HCT116 (cell line): ENCODE measurements at regions not wholly inside any gene's neighbourhood (a gene's known extent, or its start where the extent isn't known, plus 50 kb on each side); places are given as distances from the start of the nearest gene placed in this dataset.

Source experiments
- CEBPB ChIP-seq: IDR thresholded peaks from 2 replicates; pipeline ENCODE4 v1.6.1; 2012; ENCODE audit warnings: low read depth
- ELF1 ChIP-seq: IDR thresholded peaks from 2 replicates; pipeline ENCODE4 v1.6.1; 2012; ENCODE audit warnings: low read depth, borderline replicate concordance
- EZH2 ChIP-seq: fragments of 200-600 bp; sonication (generic); IDR thresholded peaks from 2 replicates; pipeline ENCODE4 v1.6.1; 2017; ENCODE audit warnings: antibody characterized with exemption, mixed run types
- FOSL1 ChIP-seq: IDR thresholded peaks from 2 replicates; pipeline ENCODE4 v1.6.1; 2012; ENCODE audit warnings: low read depth
- JUND ChIP-seq: IDR thresholded peaks from 2 replicates; pipeline ENCODE4 v1.6.1; 2012
- POLR2A ChIP-seq: IDR thresholded peaks from 2 replicates; pipeline ENCODE4 v1.7.0; 2011; ENCODE audit warnings: borderline replicate concordance; ENCODE audit not compliant: insufficient read depth, insufficient read length; ENCODE audit errors: extremely low read depth
- POLR2AphosphoS5 ChIP-seq: IDR thresholded peaks from 2 replicates; pipeline ENCODE4 v1.6.1; 2011; ENCODE audit warnings: mild to moderate bottlenecking, low read depth, low read length, moderate library complexity
- SRF ChIP-seq: IDR thresholded peaks from 2 replicates; pipeline ENCODE4 v1.6.1; 2012; ENCODE audit warnings: low read depth
- ZNF274 ChIP-seq: fragments of 200-500 bp; sonication (Bioruptor generic); IDR thresholded peaks from 2 replicates; pipeline ENCODE4 v1.6.1; 2014; ENCODE audit warnings: mild to moderate bottlenecking, low read depth, low read length, inconsistent platforms
- TF ChIP-seq, protein P1 (sequence below), 3 experiments: fragments of 200-600 bp in 1 of 3; sonication (generic) in 1 of 3; IDR thresholded peaks in 2 of 3; conservative IDR thresholded peaks in 1 of 3; 2 replicates each; pipeline ENCODE4 v1.5.1; 2012 to 2017; ENCODE audit warnings: low read depth in 2 of 3, low read length in 2 of 3, antibody characterized with exemption in 1 of 3, borderline replicate concordance in 1 of 3, control low read depth in 1 of 3, mild to moderate bottlenecking in 1 of 3, mixed read lengths in 1 of 3, mixed run types in 1 of 3, moderate library complexity in 1 of 3; ENCODE audit not compliant: insufficient read depth in 1 of 3
- TF ChIP-seq, protein P2 (sequence below): IDR thresholded peaks from 2 replicates; pipeline ENCODE4 v1.6.1; 2012

DNA sequence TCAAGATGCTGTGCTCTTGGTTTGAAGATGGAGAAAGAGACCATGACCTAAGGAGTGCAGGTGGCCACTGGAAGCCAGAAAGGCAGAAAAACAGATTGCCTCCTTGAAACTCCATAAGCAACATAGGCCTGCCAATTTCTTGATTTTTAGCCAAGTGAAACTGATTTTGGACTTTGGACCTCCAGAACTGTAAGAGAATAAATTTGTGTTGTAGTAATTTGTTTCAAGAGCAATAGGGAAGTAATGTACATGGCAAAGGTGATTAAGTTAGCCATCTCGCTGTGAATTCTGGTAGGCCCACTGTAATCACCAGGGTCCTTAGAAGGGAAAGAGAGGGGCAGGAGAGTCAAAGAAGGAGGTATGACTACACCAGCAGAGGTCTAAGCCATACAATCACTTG, 238.8 kb downstream of the CNTN3 start:
- TF ChIP-seq ZNF274 (no peak), JUND (no peak), EZH2 (no peak), POLR2AphosphoS5 (no peak), POLR2A (no peak), FOSL1 (no peak), ELF1 (no peak), CEBPB (no peak), SRF (no peak)
- TF ChIP-seq, protein P1, sequence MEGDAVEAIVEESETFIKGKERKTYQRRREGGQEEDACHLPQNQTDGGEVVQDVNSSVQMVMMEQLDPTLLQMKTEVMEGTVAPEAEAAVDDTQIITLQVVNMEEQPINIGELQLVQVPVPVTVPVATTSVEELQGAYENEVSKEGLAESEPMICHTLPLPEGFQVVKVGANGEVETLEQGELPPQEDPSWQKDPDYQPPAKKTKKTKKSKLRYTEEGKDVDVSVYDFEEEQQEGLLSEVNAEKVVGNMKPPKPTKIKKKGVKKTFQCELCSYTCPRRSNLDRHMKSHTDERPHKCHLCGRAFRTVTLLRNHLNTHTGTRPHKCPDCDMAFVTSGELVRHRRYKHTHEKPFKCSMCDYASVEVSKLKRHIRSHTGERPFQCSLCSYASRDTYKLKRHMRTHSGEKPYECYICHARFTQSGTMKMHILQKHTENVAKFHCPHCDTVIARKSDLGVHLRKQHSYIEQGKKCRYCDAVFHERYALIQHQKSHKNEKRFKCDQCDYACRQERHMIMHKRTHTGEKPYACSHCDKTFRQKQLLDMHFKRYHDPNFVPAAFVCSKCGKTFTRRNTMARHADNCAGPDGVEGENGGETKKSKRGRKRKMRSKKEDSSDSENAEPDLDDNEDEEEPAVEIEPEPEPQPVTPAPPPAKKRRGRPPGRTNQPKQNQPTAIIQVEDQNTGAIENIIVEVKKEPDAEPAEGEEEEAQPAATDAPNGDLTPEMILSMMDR (IDR thresholded peaks at IDR 0.05 in 2 of 3, conservative IDR thresholded peaks at IDR 0.05 in 1 of 3; ENCODE audit: borderline replicate concordance in 1 of 3, insufficient read depth in 1 of 3, low read depth in 2 of 3, low read length in 2 of 3) = no peak
- TF ChIP-seq, protein P2, sequence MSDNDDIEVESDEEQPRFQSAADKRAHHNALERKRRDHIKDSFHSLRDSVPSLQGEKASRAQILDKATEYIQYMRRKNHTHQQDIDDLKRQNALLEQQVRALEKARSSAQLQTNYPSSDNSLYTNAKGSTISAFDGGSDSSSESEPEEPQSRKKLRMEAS = no peak
